Mucosa of stomach (tissue), 1 donor: ENCODE measurements at regions not wholly inside any gene's neighbourhood (a gene's known extent, or its start where the extent isn't known, plus 50 kb on each side); places are given as distances from the start of the nearest gene placed in this dataset.

Experiments used
- H3K27me3 ChIP-seq: one replicate; pipeline ENCODE4 v1.7.0; 2013; ENCODE audit warnings: mild to moderate bottlenecking, low read length; ENCODE audit not compliant: control insufficient read depth, insufficient read depth
- H3K36me3 ChIP-seq: one replicate; pipeline ENCODE4 v1.7.0; 2013; ENCODE audit warnings: low read length; ENCODE audit not compliant: control insufficient read depth, insufficient read depth
- H3K4me1 ChIP-seq: one replicate; pipeline ENCODE4 v1.7.0; 2013; ENCODE audit warnings: mild to moderate bottlenecking, low read length; ENCODE audit not compliant: control insufficient read depth, insufficient read depth
- H3K4me3 ChIP-seq: one replicate; pipeline ENCODE4 v1.7.0; 2013; ENCODE audit warnings: low read length
- H3K9ac ChIP-seq: one replicate; pipeline ENCODE4 v1.7.0; 2013; ENCODE audit warnings: mild to moderate bottlenecking, low read length, moderate library complexity
- H3K9me3 ChIP-seq: one replicate; pipeline ENCODE4 v1.7.0; 2013; ENCODE audit warnings: mild to moderate bottlenecking, low read length, moderate library complexity; ENCODE audit not compliant: control insufficient read depth
- donor health status: Pancreatic carcinoma.

GRCh38 chr6:27582928-27583725, 110.2 kb upstream of the ZNF184 start:
- no peaks in the 10 kb centered on the region for H3K36me3 ChIP-seq
- peaks cover 26% of the 10 kb centered on the region for H3K27me3 ChIP-seq
- H3K4me1 ChIP-seq = no peaks in the 10 kb centered on the region
- H3K9me3 ChIP-seq = no peaks in the 10 kb centered on the region
- H3K9ac ChIP-seq = no peak overlapping the region
- no peak overlapping the region for H3K4me3 ChIP-seq

- peaks cover 15% of the 10 kb centered on the region for H3K27me3 ChIP-seq
- no peak overlapping the region for H3K9ac ChIP-seq
- H3K9me3 ChIP-seq = no peaks in the 10 kb centered on the region
- H3K36me3 ChIP-seq = no peaks in the 10 kb centered on the region
- H3K4me3 ChIP-seq = no peak overlapping the region
- no peaks in the 10 kb centered on the region for H3K4me1 ChIP-seq
Measured at GRCh38 chr6:27579973-27580372, 107.1 kb upstream of the ZNF184 start.

- H3K36me3 ChIP-seq = no peaks in the 10 kb centered on the region
- no peak overlapping the region for H3K4me3 ChIP-seq
- H3K4me1 ChIP-seq = no peaks in the 10 kb centered on the region
- H3K27me3 ChIP-seq = peaks cover 5% of the 10 kb centered on the region
- no peaks in the 10 kb centered on the region for H3K9me3 ChIP-seq
- H3K9ac ChIP-seq = no peak overlapping the region
Measured at GRCh38 chr6:27577922-27578321, 105.0 kb upstream of the ZNF184 start.

GRCh38 chr6:27575594-27576361, 102.9 kb upstream of the ZNF184 start:
- H3K9ac ChIP-seq = no peak overlapping the region
- no peaks in the 10 kb centered on the region for H3K27me3 ChIP-seq
- H3K9me3 ChIP-seq = no peaks in the 10 kb centered on the region

DNA sequence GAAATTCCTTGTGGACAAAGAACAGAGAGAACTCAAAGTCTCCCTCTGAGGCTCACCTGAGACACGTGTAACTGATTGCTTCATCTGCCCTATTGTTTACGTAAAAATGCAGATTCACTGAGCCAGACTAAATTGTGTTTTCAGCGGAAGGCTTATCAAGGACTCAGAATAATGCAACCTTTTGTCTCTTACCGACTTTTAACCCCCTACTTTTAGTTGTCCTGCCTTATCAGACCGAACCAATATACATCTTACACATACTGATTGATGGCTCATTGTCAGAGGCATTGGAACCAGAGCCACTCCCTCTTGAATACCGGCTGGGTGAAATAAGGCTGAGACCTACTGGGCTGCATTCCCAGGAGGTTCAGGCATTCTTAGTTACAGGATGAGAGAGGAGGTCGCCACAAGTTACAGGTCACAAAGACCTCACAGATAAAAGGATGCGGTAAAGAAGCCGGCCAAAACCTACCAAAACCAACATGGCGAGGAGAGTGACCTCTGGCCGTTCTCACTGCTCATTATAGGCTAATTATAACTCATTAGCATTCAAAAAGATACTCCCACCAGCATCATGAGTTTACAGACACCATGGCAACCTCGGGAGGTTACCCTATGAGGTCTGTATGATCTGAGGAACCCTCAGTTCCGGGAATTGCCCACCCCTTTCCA, 95.5 kb upstream of the ZNF184 start:
- Histone ChIP-seq H3K9ac (no peak overlapping the region), H3K36me3 (no peaks in the 10 kb centered on the region), H3K4me1 (no peaks in the 10 kb centered on the region), H3K27me3 (peaks cover 33% of the 10 kb centered on the region), H3K9me3 (no peaks in the 10 kb centered on the region), H3K4me3 (no peak overlapping the region)

More at GRCh38 chr6:27575594-27576361, 102.9 kb upstream of the ZNF184 start:
- Histone ChIP-seq H3K36me3 (no peaks in the 10 kb centered on the region), H3K4me1 (no peaks in the 10 kb centered on the region), H3K4me3 (no peak overlapping the region)

DNA sequence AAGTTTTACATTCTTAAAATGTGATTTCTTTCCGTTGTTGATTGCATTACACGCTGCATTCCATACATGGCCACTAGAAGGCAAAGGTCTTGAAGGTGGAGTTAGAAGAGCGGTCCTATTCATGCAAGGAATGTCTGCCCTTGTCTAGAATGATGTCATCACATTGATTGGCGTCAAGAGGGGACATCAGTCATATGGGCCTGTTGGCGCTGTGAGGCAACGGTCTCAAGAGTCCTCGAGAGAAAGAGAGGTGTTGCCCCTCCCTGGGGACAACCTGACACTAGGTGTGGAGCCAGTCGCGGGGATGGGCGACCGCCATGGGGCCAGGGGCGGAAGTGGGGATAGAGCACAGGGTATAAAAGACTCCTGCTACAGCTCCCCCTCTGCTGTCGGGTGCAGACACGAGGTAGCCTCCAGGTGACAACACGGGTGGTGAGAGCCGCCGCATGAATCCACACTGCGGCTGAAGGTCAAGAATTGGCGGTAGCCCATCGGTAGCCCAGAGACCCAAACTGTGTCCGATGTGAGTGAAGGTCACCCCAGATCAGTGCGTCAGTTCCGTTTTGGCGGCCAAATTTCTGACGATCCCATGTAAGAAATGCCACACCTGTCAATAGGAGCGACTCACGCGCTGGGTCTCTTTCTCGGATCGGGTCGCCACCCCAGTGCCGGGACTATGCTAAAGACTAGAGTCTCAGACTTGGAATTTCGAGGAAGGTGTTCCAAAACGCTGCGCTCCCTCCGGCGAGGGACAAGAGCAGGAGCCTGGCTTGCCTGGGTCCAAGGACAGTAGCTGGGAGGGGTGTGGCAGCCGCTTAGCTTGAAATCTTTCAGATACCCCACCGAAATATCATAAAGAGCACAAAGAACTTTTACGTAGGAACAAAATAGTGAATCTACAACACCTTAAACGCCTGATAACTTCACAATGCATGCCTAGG, 93.2 kb upstream of the ZNF184 start:
- peaks cover 51% of the 10 kb centered on the region for H3K27me3 ChIP-seq
- no peak overlapping the region for H3K9ac ChIP-seq
- no peaks in the 10 kb centered on the region for H3K36me3 ChIP-seq
- H3K9me3 ChIP-seq = no peaks in the 10 kb centered on the region
- H3K4me1 ChIP-seq = no peaks in the 10 kb centered on the region
- H3K4me3 ChIP-seq = no peak overlapping the region

DNA sequence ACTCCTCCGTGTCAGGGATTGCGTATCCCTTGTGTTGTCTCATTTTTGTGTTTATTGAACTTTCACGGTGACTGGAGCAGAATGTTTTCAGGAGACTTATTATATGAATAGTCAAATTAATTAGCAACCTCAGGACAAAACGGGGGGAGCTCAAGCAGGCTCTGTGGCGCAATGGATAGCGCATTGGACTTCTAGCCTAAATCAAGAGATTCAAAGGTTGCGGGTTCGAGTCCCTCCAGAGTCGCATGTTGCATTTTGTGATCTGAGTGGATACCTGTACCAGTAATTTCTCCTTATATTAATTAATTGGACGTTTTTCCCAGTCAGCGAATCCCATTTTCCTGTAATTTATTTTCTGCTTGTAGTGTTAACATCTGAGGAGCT, 89.1 kb upstream of the ZNF184 start:
- H3K27me3 ChIP-seq = peaks cover 64% of the 10 kb centered on the region
- H3K9me3 ChIP-seq = no peaks in the 10 kb centered on the region
- no peak overlapping the region for H3K9ac ChIP-seq
- no peaks in the 10 kb centered on the region for H3K4me1 ChIP-seq
- H3K36me3 ChIP-seq = no peaks in the 10 kb centered on the region
- H3K4me3 ChIP-seq = no peak overlapping the region

GRCh38 chr6:27558028-27558724, 85.3 kb upstream of the ZNF184 start:
- Histone ChIP-seq H3K36me3 (no peaks in the 10 kb centered on the region), H3K9me3 (no peaks in the 10 kb centered on the region), H3K9ac (no peak overlapping the region), H3K4me1 (no peaks in the 10 kb centered on the region), H3K4me3 (no peak overlapping the region), H3K27me3 (peaks cover 53% of the 10 kb centered on the region)

- H3K36me3 ChIP-seq = no peaks in the 10 kb centered on the region
- no peak overlapping the region for H3K9ac ChIP-seq
- peaks cover 45% of the 10 kb centered on the region for H3K27me3 ChIP-seq
- H3K4me1 ChIP-seq = no peaks in the 10 kb centered on the region
- H3K9me3 ChIP-seq = no peaks in the 10 kb centered on the region
- H3K4me3 ChIP-seq = no peak overlapping the region
Measured at GRCh38 chr6:27556406-27556805, 83.5 kb upstream of the ZNF184 start.

GRCh38 chr6:27553123-27553904, 80.4 kb upstream of the ZNF184 start:
- Histone ChIP-seq H3K4me1 (no peaks in the 10 kb centered on the region), H3K9ac (no peak overlapping the region), H3K4me3 (no peak overlapping the region), H3K9me3 (no peaks in the 10 kb centered on the region), H3K27me3 (peaks cover 35% of the 10 kb centered on the region), H3K36me3 (no peaks in the 10 kb centered on the region)
